EL (cell line): ENCODE measurements at regions not wholly inside any gene's neighbourhood (a gene's known extent, or its start where the extent isn't known, plus 50 kb on each side); places are given as distances from the start of the nearest gene placed in this dataset.
A peak's percentile ranks its signal among the peaks of the same experiment; 100 is the strongest.

ENCODE experiments used
- DNase-seq: peaks from one replicate; pipeline ENCODE4 v3.0.0-alpha.2; 2016

GRCh38 chr16:85348065-85348840 is 236.0 kb upstream of the CIBAR2 start:
- DNase-seq = no peak

GRCh38 chr16:85348911-85349334 is 236.7 kb upstream of the CIBAR2 start:
- no peak for DNase-seq

GRCh38 chr16:85349365-85350145 is 237.3 kb upstream of the CIBAR2 start:
- no peak for DNase-seq

GRCh38 chr16:85350146-85350728 is 238.0 kb upstream of the CIBAR2 start:
- DNase-seq = no peak

GRCh38 chr16:85350973-85351372 is 238.7 kb upstream of the CIBAR2 start:
- DNase-seq = peak; percentile 99

GRCh38 chr16:85353013-85353412 is 240.7 kb upstream of the CIBAR2 start:
- no peak for DNase-seq

GRCh38 chr16:85353839-85354685 is 241.8 kb upstream of the CIBAR2 start:
- DNase-seq = no peak

GRCh38 chr16:85354686-85355514 is 242.6 kb upstream of the CIBAR2 start:
- peak; percentile 92 for DNase-seq

- DNase-seq = no peak
These were observed 243.2 kb upstream of the CIBAR2 start for GRCh38 chr16:85355515-85355837.

- no peak for DNase-seq
These were observed 243.9 kb upstream of the CIBAR2 start for GRCh38 chr16:85356157-85356556.

GRCh38 chr16:85357323-85357722 is 245.1 kb upstream of the CIBAR2 start:
- DNase-seq = no peak

- DNase-seq = no peak
These were observed 245.7 kb upstream of the CIBAR2 start for GRCh38 chr16:85357924-85358505.

- DNase-seq = no peak
These were observed 246.5 kb upstream of the CIBAR2 start for GRCh38 chr16:85358704-85359146.

- DNase-seq = no peak
These were observed 247.0 kb upstream of the CIBAR2 start for GRCh38 chr16:85359147-85359822.

GRCh38 chr16:85360323-85361277 is 248.3 kb upstream of the CIBAR2 start:
- no peak for DNase-seq

- no peak for DNase-seq
These were observed 249.3 kb upstream of the CIBAR2 start for GRCh38 chr16:85361441-85362118.

GRCh38 chr16:85362443-85362842 is 250.2 kb upstream of the CIBAR2 start:
- DNase-seq = no peak

GRCh38 chr16:85363427-85363826 is 249.7 kb upstream of the GSE1 start:
- DNase-seq = no peak

GRCh38 chr16:85363881-85364280 is 249.2 kb upstream of the GSE1 start:
- peak; percentile 17 for DNase-seq
